ENCODE measurements at regions not wholly inside any gene's neighbourhood (a gene's known extent, or its start where the extent isn't known, plus 50 kb on each side); places are given as distances from the start of the nearest gene placed in this dataset.

- no peak for TF ChIP-seq CTCF (IDR thresholded peaks at IDR 0.05)
- TF ChIP-seq POLR2AphosphoS5 (IDR thresholded peaks at IDR 0.05; ENCODE audit: low read depth, low read length), result no peak
- TF ChIP-seq TCF7L2 (IDR thresholded peaks at IDR 0.05; ENCODE audit: low read depth, low read length), result no peak
These were observed 775.6 kb upstream of the ACO1 start for GRCh38 chr9:31608881-31609280.
